HG03095 (cell line): ENCODE measurements at regions not wholly inside any gene's neighbourhood (a gene's known extent, or its start where the extent isn't known, plus 50 kb on each side); places are given as distances from the start of the nearest gene placed in this dataset.

ENCODE experiments used
- ATAC-seq: cut with Tn5 transposase; IDR thresholded peaks from one replicate; pipeline ENCODE4 v1.9.1; 2021; ENCODE audit warnings: moderate library complexity; ENCODE audit not compliant: unreplicated experiment

DNA sequence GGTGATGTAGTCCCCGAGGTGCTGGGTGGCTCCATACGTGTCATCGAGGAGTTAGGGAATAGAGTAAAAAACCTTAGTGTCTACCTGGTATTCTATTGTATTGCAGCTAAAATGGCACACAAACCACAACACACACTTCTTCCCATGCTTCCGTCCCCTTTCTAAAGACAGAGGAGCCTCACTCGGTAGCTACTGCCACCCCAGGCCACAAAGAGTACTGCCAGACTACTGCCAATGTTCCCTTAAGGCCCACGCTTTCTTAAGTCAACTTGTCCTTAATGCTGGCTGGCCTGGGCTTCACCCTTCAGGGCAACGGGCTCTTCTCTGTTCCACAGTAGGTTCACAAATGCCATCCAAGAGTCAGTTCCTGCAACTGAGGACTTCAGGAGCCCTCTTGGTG, 673.0 kb downstream of the ELAVL2 start:
- no peak for ATAC-seq

DNA sequence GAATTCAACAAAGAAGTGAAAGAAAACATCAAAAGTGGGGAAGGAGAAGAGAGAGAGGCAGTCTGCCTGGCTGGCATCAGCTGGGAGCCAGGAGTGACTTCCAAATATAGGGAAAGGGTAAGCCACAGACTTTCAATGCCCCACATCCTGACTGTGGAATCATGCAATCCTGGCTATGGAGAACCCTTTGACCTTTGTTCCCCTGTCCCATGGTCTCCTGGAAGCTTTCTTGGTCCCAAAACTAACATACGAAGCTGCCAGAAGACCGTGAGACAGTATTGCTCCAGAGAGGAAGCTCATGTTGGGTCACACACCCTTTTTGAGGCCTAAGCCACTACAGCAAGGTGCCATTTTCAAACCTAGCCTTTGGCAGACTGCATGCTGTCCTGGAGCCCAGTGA, 665.5 kb downstream of the ELAVL2 start:
- no peak for ATAC-seq

DNA sequence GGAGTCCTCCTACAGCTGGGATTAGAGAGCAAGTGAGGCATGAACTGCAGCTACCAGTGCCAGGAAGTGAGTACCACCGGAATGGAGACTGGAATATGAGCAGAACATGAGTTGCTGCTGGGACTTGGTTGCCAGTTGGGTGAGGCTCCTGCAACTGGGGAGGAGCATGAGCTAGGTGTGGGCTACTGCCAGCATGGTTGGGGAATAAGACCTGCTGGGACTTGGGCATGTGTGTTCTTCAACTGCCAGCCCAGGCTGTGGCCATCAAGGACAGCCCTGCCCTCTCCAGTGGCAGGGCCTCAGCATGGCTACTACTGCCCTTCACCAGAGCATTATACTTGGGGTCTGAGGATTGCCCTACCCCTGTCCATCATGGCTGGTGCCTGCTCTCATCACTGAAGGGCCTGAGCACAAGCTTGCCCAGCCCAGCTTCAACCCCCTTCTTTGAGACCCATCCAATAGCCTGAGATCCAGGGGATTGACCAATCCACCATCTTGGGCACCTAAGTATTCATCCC, 665.0 kb downstream of the ELAVL2 start:
- no peak for ATAC-seq

GRCh38 chr9:23162789-23163188, 663.3 kb downstream of the ELAVL2 start:
- no peak for ATAC-seq

DNA sequence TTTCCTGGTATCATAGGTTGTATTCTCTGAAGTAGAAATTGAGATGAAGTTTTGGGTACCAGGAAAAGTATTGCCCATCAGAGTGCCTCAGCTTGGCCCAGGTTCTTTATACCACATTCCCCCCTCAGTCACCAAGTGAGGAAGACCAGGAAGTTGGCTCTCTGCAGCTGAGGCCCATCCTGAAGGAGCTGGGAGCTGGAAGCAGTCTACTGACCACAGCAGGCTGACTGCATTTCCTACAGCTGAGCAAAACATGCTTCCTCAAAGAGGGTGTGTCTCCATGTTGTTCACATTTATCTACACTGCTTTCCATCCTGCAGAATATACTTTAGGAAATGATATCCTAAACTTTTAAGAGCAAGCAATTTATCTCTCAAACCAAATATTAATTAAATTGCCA, 654.6 kb downstream of the ELAVL2 start:
- no peak for ATAC-seq

DNA sequence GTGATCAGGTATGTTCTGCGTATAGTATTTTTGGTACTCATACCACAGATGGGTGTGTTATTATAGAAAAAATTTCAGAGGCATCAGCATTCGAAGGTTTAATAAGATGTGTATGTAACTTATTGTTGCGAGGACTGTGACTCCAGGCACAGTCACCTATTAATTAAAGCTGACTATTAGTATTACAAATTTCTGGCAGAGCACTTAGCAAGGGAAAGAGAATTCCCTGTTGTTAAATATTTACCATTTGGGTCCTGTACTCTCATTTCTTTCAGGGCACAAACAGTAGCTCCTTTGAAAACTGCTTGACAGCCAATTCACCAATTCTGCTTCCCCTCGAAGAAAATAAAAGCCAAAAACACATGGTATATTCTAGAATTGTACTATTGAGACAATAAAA, 653.8 kb downstream of the ELAVL2 start:
- ATAC-seq: no peak

DNA sequence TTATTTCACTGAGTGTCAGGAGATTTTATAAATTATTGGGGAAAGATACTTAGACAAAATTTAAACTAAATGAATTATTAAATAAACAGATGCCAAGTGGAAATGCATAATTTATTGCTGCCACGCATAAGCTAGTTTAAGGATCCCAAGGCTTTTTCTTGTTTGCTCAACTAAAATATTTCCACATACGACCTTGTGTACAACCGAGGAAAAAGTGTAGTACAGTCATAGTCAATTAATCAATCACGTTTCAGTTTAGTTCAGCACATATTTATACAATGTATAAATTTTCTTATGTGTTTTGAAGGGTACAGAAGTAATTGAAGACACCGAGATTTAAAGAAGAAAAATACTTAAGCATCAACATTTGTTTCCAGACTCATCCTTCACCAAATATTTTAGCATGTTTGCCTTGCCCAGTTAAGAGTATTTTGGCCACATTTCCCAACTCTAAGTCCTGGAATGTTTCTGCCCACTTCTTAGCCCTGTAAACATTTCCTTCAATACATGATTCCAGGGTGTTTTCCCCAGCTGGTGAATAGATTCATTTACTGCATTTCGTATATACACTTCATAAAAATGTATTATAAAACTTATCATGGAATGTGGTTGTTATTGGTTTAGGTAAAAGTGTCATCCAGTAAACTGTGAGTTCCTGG, 652.9 kb downstream of the ELAVL2 start:
- no peak for ATAC-seq

DNA sequence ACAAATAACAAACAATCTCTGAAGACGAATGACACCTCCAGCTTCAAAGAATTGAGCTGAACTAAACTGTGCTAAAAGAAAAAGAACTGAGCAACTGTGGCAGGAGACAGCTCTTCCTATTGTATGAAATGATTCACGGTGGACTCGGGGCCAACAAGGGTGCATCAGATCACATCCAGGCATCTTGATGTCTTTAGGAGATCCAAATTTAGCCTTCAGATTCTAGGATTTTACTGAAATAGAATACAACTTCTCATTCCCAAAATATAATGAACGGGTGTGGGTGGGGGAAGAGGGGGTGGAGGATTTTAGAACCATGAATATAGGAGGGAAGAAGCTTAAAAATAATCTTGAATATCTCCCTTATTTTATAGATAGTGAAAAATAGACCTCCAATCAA, 631.8 kb downstream of the ELAVL2 start:
- ATAC-seq: no peak

GRCh38 chr9:23215688-23216087, 610.4 kb downstream of the ELAVL2 start:
- no peak for ATAC-seq

DNA sequence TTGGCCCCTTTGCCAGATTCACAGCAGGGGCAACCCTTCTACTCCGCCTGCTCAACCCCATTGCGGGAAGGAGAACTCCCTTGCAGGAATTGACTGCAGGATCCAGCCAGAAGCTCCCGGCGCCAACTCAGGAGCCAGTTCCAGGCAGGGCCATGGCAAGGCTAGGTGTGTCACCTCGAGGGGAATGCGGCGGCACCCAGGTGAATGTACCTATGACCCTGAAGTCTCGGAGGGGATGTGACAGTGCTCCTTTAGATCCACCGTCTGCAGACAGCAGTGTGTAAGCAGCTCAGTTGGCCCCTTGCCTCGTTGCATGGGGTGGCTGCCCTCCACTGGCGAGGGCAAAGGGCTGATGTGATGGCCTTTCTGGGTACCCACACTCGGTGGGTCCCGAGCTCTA, 606.6 kb downstream of the ELAVL2 start:
- ATAC-seq: no peak

DNA sequence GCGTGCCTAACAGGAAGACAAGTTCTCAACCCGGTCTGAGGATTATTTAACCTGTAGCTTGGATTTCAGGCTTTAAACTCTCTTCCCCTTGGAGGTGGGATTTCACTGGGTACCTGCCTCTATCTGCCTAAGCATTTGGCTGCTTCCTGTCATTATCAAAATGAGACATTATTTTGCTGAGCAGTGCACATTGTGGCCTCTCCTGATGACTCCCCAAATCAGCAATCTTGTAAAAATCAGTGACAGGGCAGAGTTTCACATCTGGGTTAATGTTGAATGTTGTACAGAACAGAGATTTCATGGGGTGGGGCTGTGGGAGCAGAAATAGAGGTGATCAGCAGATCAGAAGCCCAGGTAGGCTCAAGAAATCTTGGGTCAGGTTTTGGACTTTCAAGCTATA, 605.9 kb downstream of the ELAVL2 start:
- ATAC-seq: no peak

DNA sequence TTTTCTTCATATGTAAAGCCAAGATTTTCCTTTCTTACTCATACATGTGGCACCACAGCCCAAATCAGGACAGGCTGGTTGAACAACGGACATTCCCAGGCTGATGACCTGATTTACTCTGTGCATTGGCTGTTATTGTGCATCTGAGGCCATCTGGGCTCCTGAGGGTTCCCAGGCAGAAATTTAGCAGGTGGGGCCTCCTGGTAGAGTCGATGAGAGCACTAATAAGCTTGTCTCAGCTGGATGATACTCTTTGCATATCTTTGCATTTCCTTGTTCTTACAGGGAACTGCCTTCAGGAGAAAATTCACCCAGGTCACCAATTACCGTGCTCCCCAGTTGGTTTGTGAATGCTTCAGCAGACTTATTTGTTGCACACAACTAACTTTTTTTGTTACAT, 605.1 kb downstream of the ELAVL2 start:
- ATAC-seq: no peak

DNA sequence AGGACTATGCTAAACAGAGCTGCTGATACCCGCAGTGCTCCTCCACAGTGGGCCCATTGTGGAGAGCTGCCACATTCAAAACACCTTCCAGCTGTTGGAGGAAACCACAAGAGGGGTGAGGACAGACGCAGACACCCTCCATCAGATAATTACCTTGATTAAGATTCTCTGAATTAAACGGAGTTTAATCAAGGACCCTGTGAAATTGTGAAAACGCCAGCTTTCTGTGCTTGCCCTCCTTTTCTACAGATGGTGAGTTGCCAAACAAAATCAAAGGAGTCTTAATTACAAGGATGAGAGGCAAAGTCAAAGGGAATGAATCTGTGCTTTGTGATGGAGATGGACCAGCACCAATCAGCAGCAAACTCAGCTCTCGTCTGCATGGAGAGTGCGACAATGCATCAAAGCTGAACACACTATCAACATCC, 596.1 kb downstream of the ELAVL2 start:
- ATAC-seq: no peak

DNA sequence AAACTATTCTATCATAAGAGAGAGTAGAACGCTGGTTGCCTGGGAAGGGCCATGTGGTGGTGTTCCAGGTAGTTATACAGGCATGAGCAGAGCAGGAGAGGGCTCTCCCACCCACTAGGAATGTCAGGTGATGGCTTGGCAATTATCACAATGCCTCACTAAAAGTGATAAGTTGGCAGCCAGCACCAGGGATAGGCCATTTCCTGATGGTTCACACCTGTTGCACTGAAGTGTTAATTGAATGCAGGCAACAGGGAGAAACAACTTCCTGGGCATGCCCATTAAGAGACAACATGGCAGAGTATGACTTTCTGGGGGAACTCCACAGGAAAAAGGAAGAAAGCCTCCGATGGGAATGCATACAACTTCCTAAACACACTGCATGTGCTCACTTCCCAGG, 593.2 kb downstream of the ELAVL2 start:
- ATAC-seq: no peak

GRCh38 chr9:23243523-23243922, 582.5 kb downstream of the ELAVL2 start:
- ATAC-seq: no peak

DNA sequence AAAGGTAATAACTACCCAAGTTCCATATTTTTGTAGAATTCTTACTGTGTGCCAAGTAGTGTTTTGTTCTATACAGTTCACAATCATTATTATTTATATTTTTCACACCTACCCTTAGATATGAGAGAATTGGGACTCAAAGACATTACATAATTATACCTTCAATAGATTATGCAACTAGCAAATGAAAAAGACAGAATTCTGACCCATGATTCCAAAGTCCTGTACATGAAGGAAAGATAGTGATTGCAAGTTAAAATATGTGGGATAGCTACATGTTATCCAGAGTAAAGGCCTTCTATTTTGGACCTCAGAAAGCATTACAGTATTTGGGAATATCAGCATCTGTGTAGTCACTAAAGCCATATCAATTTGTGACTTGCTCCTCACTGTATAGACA, 581.0 kb downstream of the ELAVL2 start:
- no peak for ATAC-seq

DNA sequence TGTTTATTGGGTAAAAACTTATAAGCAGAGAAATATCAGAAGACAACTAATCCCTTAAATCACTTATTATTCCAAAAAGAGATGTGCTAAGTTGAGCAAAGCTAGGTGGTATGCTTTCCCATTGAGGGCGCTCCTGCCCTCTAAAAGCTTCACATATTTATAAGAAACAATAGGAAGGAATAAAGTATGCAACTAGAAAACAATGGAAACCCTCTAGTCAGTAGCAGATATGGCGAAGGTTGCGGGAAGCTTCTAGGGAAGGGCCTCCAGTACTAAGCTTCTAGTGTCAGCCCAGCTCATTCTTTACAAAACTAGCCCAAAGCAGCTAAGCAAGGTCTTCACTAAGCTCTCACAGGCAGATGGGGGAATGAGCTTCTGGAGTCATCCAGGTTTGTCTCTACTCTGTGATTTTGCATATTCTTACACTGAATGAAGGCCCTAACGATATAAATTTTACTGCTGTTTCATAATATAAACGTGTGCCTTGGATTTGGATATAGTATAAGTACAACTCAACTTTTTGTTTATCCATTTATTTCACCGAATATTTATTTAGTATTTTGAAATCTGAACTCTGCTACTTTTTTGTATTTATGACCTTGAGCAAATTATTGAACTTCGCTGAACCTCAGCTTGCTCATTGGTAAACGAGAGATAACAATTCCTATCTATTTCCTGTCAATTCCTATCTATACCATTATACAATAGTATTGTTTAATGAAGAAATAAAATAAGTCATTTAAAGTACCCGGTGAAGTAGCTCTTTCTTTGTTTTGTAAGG, 571.4 kb downstream of the ELAVL2 start:
- ATAC-seq: no peak

DNA sequence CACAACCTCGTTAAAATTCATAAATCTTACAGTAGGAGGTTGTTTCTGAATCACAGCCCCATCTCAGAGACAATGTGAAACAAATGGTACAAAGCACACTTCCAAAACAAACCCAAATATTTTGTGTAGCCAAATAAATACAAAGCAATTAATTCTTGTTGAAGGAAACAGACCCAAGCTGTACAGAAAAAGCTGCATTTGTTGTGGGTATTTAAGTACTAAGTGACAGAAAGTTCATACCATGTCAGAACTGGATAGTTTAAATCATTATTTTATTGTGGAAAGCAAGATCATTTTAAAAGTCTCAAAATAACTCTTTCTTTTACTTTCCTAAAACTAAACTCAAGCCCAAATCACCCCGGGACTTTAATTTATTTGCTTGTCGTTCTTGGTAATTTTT, 570.7 kb downstream of the ELAVL2 start:
- no peak for ATAC-seq

DNA sequence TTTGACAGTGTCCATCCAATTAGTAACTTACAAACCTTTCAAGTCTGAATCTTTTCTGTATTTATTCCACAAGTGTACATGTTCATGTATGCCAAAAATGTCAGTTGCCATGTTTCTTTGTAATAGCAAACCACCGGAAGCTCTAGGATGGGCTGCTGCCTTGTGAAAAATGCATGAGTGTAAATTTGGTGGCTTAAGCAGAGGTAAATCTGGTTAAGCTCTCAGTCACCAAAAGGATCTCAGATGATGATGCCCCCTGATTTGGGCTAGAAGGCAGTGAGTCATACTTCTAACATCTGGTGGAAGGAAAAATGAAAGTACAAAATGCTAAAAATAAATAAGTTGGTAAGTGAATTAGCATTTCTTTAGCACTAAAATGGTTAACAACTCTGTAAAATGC, 567.5 kb downstream of the ELAVL2 start:
- ATAC-seq: no peak

- no peak for ATAC-seq
Measured at GRCh38 chr9:23278561-23278960, 547.5 kb downstream of the ELAVL2 start.

DNA sequence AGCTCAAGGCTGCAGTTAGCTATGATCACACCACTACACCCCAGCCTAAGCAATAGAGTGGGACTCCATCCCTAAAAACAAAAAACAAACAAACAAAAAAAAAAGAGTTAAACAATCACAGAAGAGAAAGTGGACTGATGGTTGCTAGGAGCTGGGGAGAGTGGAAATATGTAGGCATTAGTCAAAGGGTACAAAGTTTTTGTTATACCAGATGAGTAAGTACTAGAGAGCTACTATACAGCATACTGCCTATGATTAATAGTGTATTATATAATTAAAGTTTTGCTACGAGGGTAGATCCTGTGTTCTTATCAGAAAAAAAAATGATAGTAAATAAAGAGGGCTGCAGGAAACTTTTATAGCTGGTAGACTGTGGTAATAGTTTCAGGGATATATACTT, 538.6 kb downstream of the ELAVL2 start:
- ATAC-seq: no peak

DNA sequence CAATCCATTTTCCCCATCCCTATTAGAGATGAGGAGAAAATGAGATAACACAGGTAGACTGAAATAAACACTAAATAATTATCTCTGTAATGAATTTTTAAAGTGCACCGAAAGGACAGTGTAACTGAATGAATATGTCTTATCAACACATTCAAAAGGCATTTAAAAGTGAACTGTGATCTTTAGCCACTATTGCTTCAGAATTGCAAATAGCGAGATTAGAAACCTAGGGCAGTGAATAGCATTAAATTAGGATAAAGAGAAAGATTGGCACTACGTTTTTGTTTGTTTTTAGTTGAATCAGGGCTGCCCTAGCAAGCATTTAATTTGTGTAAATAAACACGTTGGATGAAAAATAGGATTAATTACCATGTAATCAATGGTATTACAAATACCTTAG, 537.5 kb downstream of the ELAVL2 start:
- ATAC-seq: no peak

DNA sequence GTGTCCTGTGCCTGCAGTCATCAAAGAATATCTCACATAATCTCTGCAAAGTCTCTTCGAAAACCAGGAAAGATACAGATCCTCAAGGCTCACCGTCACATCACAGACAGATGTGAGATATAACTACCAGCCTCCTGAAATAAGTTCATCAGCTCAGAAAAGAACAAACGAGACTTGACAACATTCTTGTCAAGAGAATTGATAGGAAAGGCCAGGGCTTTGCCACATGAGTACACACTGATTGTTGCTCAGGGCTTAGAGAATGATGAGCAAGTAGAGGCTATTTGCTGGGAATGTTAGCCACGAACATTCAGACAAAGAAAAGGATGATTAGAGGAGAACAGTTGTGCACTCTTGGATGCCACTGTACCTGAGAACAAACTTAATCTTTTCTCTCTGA, 535.1 kb downstream of the ELAVL2 start:
- ATAC-seq: no peak
